ENCODE measurements at regions not wholly inside any gene's neighbourhood (a gene's known extent, or its start where the extent isn't known, plus 50 kb on each side); places are given as distances from the start of the nearest gene placed in this dataset.

DNA sequence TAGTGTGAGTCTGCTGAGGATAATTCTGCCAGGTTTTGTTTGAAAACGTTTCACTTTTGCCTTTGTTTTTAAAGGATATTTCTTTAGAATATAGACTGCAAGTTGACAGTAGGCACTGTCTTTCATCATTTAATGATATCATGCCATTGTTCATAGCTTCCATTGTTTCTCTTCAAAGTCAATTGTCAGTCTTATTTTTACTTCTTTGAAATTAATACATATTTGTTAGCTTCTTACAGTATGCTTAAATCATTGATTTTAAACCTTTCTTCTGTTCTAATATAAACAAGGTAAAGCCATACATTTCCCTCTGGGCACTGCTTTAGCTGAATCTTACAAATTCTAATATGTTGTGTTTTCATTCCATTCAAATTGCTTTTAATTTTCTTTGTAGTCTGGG lies 62.3 kb upstream of the PARVA start:
- DNase-seq = no peak

DNA sequence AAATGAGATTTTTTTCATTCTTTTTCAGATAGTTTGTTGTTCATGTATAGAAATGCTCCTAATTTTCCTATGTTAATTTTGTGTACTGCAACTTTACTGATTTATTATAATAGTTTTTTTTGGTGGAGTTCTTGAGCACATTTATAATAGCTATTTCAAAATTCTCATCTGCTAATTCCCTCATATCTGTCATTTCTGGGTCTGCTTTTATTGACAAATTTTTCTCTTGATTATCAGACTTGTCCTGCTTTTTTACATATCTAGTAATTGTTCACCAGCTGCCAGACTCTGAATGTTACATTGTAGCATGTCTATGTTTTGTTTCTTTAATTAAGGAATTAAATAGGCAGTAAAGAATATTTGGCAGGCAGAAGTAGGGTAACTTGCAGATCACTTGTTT lies 60.9 kb upstream of the PARVA start:
- DNase-seq = no peak

DNA sequence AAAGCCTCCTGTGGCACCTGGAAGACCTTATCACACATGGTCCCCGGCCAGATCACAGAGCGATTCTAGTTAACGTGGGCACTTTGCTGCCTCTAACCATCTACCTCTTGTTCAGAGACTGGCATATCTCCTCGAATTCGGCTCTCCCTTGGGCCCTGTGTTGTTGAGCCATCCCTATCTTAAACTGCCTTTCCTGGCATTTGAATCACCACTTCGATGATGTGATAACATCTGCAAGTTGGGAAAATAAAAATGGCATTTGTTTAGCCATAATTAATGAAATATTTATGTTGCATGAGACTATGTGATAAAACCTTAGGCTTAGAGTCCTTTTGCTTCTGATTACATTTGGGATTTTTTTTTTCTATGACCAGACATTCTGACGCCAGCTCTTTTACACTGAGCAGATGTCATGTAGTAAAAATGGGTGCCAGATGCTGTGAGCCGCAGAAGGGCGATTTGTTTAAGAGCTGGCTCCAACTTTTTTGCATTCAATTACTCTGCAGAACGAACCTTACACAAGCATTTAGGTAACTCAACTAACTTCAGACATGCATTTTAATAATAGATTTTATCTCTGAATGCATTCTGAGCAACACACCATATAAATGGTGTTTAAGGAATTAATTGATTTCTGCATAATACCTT lies 58.5 kb upstream of the PARVA start:
- DNase-seq = peak; percentile 79

DNA sequence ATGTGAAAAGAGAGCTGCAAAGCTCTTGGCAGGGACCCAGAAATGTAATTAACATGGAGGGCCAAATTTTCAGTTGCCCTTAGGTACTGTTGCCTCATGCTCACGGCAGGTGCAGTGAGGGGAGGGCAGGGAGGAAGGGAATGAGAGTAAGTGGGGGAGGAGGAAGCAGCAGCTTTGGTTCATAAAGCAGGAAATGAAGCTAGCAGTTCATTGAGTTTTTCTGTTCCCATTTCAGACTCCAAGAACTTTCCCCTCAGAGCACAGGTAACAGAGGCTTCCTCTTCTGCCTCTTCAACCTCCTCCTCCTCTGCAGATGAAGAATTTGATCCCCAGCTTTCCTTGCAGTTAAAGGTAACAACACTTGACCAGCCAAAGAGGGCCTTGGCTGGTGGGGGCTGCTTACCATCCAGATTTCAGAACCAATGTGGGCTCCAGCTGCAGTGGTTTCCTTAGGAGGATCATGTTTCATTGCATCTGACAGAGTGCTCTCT lies 57.9 kb upstream of the PARVA start:
- no peak for DNase-seq

DNA sequence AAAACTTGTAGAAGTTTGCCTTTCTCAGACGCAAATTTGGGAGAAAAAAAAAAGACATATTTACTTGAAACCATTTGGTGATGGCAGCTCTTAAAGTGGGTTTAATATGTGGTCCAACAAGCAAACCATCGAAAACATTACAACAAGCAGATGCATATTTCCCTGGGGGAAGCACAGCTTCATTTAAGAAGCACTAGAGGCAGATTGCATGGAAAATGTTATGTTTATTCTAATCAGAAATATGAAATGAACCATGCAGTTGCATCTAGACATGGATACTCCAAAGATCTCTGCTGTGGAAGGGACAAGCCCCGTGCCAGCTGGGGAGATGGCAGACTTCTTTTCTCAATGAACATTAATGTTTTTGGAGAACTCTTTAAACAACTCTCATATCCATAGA lies 57.4 kb upstream of the PARVA start:
- no peak for DNase-seq

DNA sequence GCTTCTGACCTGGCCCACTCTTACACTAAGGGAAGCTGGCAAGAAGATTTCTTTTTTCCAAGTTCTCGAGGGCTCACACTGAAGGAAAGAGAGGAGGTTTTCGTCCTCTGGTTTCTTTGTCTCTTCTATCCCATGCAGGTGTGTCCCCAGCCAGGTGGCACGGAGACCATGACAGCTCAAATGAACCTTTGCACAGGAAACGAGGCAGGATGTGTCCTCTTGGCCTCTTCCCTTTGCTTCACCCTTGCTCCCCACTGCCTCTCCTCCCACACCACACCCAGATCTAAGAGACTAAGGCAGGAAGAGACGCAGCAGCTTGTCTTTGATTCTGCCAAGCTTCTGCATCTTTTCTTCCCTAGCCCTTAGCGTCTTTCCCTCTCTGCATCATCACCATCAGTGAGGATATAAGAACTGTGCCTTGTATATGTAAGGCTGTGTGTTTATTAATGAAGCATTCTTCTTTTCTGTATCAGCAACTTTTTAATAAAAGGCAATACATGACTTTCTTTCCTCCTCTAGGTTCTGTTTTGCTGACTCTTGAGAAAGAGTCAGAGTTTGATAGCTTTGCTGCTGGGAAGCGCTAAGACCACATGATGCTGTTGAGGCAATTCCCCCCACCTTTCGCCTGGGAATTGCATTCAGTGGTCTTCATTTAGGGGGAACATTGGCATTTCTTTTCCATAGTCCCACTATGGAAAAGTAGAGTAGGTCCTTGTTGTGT lies 56.0 kb upstream of the PARVA start:
- no peak for DNase-seq

DNA sequence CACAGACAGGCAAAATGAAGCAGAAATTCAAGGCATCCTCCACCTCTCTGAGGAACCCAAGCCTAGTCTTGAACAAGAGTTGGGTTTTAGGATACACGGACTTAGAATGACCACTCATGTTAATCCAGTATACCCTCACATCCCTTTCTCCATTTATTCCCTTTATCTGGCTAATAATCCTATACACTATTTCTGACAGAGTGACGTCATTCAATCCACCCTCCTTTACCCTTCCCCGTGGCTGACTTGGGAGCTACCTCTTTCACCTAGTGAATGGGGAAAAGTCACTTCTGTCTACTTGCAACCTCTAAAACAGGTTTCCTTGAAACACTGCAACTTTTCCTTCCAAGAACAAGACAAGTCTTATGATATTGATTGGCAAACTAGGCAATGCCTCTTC lies 52.8 kb upstream of the PARVA start:
- DNase-seq = no peak
